NCI-H2227 (cell line): ENCODE measurements at regions not wholly inside any gene's neighbourhood (a gene's known extent, or its start where the extent isn't known, plus 50 kb on each side); places are given as distances from the start of the nearest gene placed in this dataset.
A peak's percentile ranks its signal among the peaks of the same experiment; 100 is the strongest.
"Not testable (repeated sequence)": the region's sequence is repeated elsewhere in the genome, so short reads cannot be mapped to it uniquely, and the experiment has no call there.

Source experiments
- DNase-seq: peaks from one replicate; lab custom pipeline; 2025; ENCODE audit not compliant: unreplicated experiment; lab: John Stamatoyannopoulos, UW

DNA sequence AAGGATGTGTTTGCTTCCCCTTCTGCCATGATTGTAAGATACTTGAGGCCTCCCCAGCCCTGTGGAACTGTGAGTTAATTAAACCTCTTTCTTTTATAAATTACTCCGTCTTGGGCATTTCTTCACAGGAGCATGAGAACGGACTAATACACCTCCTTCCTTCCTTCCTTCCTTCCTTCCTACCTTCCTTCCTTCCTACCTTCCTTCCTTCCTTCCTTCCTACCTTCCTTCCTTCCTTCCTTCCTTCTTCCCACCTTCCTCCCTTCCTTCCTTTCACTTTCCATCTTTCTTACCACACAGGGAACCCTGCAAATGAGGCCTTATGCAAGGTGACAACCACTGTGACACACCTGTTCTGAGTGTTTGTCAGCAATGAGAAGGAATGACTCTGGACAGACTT is 141.3 kb upstream of the EXOC2 start:
- DNase-seq, result no peak

DNA sequence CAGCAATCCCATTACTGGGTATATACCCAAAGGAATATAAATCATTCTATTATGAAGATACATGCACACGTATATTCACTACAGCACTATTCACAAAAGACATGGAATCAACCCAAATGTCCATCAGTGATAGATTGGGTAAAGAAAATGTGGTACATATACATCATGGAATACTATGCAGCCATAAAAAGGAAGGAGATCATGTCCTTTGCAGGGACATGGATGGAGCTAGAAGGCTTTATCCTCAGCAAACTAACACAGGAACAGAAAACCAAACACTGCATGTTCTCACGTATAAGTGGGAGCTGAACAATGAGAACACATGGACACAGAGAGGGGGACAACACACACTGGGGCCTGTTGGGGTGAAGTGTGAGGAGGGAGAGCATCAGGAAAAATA is 139.9 kb upstream of the EXOC2 start:
- not testable (repeated sequence) for DNase-seq

- no peak for DNase-seq
Measured at GRCh38 chr6:830667-831327, 137.9 kb upstream of the EXOC2 start.

- no peak for DNase-seq
Measured at GRCh38 chr6:829656-830055, 136.7 kb upstream of the EXOC2 start.

DNA sequence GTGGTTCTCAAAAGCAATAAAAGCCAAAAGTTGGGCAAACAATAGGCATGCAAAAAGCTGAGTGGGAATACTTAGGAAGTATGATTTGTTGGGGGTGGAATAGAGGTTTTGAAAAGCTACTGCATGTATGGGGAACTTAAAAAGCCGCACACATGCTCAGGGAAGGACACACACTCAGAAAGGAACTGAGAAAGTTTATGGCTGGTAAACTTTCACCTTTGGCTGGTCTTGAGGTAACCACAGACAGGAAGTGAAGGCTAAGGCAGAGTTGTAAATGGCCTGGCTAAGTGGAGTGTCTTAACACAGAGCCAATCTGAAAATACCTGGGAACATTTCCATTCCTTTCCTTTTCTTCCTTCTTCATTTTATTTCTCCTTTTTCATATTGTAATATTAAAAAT is 134.5 kb upstream of the EXOC2 start:
- no peak for DNase-seq

DNA sequence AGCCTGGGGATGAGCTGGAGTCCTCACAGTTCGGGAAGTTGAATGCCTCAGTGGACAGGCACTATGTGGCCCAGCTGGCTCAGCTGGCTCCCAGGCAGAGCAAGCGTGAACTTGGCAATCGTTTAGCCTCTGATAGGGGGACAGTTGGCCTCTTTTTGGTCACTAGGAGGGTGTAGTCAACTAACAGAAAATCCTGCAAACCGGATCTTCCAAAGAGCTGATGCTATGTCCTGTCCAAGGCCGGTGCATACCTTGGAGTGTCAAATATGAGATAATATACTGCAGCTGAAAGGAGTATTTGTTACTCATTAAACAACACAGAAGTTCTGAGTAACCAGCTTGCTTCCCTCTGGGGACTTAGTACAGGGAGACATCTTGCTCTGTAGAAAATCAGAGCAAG is 126.2 kb upstream of the EXOC2 start:
- DNase-seq, result no peak

DNA sequence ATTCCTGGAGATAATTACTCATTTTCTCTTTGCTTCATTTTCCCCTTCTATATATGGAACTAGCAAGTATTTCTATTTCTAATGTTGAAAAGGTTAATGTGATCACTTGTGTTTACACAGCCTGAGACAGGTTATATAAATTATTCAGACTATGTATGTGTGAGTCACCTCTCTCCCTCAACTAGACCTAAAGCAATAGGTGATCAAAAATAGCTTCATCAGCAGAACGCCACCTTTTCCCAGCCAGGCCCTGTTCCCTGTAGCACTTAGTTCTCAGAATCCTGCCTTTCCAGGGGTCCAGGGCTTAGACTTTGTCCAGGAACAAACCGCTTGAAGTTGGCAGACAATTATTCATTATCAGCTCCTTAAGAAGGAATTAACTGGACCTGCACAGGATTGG is 125.3 kb upstream of the EXOC2 start:
- DNase-seq, result no peak

DNA sequence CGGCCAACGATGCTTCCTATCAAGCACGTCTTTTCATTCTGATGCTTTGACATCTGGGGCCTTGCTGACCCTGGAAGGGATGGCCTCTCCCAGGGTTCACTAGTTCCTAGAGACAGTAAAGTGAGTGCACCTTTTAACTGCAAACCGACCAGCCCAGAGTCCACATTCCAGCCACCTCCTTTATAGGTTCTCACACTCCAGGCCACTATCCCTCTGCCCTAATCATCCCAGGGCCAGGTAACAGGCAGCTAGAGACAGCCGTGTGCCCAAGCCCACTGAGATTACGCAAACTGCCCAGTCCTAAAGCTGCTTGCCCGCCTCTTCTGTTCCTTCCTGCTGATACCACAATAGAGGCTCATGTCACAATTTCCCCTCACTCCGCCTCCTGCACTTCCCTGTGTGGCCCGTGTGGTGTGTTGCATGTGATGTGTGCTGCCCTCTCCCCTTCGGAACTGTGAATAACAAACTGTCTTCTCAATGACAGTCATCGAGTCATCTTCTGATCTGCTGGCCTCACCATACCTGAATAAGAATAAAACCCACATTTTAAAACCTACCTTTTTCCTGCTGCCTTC is 123.7 kb upstream of the EXOC2 start:
- DNase-seq, result no peak

- no peak for DNase-seq
Measured at GRCh38 chr6:815348-815738, 122.4 kb upstream of the EXOC2 start.

GRCh38 chr6:814378-815347 is 121.7 kb upstream of the EXOC2 start:
- DNase-seq, result no peak

GRCh38 chr6:811831-812230 is 118.9 kb upstream of the EXOC2 start:
- DNase-seq, result no peak

GRCh38 chr6:811191-811590 is 118.3 kb upstream of the EXOC2 start:
- DNase-seq, result no peak

DNA sequence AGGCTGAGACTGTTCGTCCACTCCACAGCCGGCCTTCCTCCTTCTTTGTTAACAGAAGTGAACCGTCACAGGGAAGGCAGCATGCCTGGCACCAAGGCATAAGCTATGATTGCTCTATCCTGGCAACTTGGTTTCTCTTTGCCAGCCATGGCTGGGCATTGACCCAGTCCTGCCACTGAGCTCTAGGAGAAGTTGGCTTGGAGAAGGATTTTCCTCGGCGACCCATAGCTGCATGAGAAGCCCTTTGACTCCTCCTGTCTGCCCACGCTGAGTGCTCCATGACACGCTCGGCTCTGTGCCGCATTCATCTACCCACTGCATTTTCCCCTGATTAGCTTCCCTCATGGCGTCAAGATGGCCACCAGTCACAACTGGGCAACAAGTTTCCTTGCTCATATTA is 111.8 kb upstream of the EXOC2 start:
- no peak for DNase-seq

DNA sequence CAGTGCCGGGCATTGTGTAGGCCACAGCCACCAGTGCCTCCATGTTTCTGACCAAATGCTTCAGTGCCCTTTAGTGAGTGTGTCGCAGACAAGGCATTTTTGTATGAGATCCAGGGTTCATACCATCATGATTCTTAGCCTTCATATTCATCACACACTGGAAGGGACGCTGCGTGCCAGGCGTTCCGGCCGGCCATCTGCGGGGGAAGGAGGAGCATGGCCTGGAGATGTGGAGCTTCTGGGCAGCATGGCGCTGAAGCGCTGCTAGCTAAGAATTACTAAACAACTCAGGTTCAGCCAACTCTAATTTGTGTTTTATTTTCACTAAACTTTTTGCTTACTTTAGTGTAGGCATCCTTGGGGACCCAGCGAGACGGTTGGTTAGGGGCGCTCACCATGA is 111.4 kb upstream of the EXOC2 start:
- no peak for DNase-seq

DNA sequence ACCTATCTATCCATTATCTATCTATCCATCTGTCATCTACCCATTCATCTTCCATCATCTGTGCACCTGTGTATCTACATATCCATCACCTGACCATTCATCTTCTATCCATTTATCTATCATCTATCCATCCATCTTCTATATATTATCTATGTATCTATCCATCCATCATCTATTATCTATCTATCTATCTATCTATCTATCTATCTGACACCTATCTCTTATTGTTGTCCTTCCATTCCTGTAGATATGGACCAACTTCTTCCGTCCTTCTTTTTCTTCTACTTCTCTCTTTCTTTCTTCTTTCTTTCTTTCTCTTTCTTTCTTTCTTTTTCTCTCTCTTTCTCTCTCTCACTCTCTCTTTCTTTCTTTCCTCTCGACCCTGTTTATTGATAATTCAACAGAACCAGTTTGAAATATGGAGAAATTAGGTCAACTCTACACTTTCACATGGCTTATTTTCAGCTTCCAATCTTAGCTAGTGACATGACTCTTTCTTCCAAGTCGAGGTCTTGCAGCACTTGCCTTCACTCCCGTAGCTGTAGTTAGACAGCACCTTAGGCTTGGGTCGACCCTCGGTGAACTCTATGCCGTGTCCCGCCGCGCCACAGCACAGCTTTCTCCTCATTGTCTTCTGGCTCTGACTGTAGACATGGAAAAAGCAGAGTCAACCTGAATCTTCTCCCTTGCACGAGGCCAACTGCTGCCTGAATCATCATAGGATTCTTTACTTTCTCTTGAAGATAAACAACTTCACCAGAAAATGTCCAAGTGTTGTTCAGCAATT is 110.4 kb upstream of the EXOC2 start:
- DNase-seq, result no peak

DNA sequence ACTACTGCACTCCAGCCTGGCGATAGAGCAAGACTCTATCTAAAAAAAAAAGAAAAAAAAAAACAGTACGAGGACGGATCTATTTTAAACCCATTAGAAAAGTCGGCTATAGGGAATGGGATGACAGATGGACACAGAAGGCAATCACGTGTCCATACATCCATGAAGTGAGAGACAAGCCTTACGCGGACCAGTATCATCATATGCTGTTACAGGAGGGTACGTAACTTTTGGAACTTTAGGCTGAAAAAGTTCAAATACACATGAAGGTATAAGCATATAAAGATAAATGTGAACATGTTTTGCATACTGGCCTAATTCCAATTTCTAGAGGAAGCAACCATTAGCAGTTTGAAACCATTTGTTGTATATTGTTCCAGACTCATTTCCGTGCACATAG is 109.8 kb upstream of the EXOC2 start:
- DNase-seq, result no peak

DNA sequence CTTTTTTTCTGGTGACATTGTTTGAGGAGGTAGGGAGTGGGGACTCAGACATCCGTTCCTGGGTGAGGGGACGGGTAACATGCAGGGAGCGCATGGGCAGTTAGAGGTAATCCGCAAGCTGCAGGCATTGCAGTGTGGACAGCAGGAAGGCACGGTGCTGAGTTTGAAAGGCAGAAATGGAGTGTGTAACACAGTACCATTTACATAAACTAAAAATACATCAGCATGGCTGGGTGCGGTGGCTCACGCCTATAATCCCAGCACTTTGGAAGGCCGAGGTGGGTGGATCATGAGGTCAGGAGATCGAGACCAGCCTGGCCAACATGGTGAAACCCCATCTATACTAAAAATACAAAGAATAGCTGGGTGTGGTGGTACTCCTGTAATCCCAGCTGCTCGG is 109.3 kb upstream of the EXOC2 start:
- DNase-seq, result not testable (repeated sequence)

- no peak for DNase-seq
Measured at GRCh38 chr6:799769-800168, 106.8 kb upstream of the EXOC2 start.

GRCh38 chr6:797479-798077 is 104.6 kb upstream of the EXOC2 start:
- DNase-seq, result peak; percentile 40

- DNase-seq, result no peak
Measured at GRCh38 chr6:795046-795685, 102.2 kb upstream of the EXOC2 start.
